Trophoblast cell (in vitro differentiated cells and primary cell): ENCODE measurements at regions not wholly inside any gene's neighbourhood (a gene's known extent, or its start where the extent isn't known, plus 50 kb on each side); places are given as distances from the start of the nearest gene placed in this dataset.

Experiments used
- DNase-seq, 2 donors: peaks; one replicate each; pipeline ENCODE4 v3.0.0-alpha.2; 2016
- H2AFZ ChIP-seq: 2 replicates; pipeline ENCODE4 v1.6.1; 2013; ENCODE audit warnings: low read length, moderate library complexity, mild to moderate bottlenecking; ENCODE audit not compliant: insufficient read depth, poor library complexity
- H2AK5ac ChIP-seq: 2 replicates; pipeline ENCODE4 v1.6.1; 2013; ENCODE audit warnings: mild to moderate bottlenecking, low read length
- H2BK120ac ChIP-seq: 2 replicates; pipeline ENCODE4 v1.6.1; 2013; ENCODE audit warnings: low read length, mild to moderate bottlenecking, moderate library complexity; ENCODE audit not compliant: insufficient read depth, poor library complexity
- H2BK12ac ChIP-seq: 2 replicates; pipeline ENCODE4 v1.6.1; 2013; ENCODE audit warnings: mild to moderate bottlenecking, low read length, moderate library complexity
- H2BK5ac ChIP-seq: 2 replicates; pipeline ENCODE4 v1.6.1; 2013; ENCODE audit warnings: low read length, low read depth, moderate library complexity, mild to moderate bottlenecking; ENCODE audit not compliant: poor library complexity
- H3K14ac ChIP-seq: 2 replicates; pipeline ENCODE4 v1.6.1; 2013; ENCODE audit warnings: mild to moderate bottlenecking, low read length
- H3K18ac ChIP-seq: 2 replicates; pipeline ENCODE4 v1.6.1; 2013; ENCODE audit warnings: mild to moderate bottlenecking, low read length
- H3K23ac ChIP-seq: 2 replicates; pipeline ENCODE4 v1.6.1; 2013; ENCODE audit warnings: low read length
- H3K27ac ChIP-seq: 2 replicates; pipeline ENCODE4 v1.5.1; 2013; ENCODE audit warnings: low read depth, mild to moderate bottlenecking, inconsistent platforms, low read length, moderate library complexity
- H3K27me3 ChIP-seq: 2 replicates; pipeline ENCODE4 v1.6.1; 2013; ENCODE audit warnings: inconsistent platforms, mild to moderate bottlenecking, low read length, moderate library complexity; ENCODE audit not compliant: insufficient read depth
- H3K36me3 ChIP-seq, 2 experiments: 1 replicate in 1 of 2; 2 replicates in 1 of 2; pipeline ENCODE4 v1.6.1; 2013; ENCODE audit warnings: low read length in 2 of 2, mild to moderate bottlenecking in 2 of 2, moderate library complexity in 1 of 2; ENCODE audit not compliant: insufficient read depth in 2 of 2, control insufficient read depth in 1 of 2
- H3K4ac ChIP-seq: 2 replicates; pipeline ENCODE4 v1.6.1; 2013; ENCODE audit warnings: low read depth, mild to moderate bottlenecking, low read length, moderate library complexity
- H3K4me1 ChIP-seq, 2 experiments: 1 replicate in 1 of 2; 2 replicates in 1 of 2; pipeline ENCODE4 v1.6.1; 2013; ENCODE audit warnings: low read length in 2 of 2, mild to moderate bottlenecking in 2 of 2, moderate library complexity in 1 of 2; ENCODE audit not compliant: insufficient read depth in 2 of 2, control insufficient read depth in 1 of 2
- H3K4me2 ChIP-seq: 2 replicates; pipeline ENCODE4 v1.6.1; 2013; ENCODE audit warnings: inconsistent platforms, mild to moderate bottlenecking, low read length, moderate library complexity
- H3K4me3 ChIP-seq: 2 replicates; pipeline ENCODE4 v1.5.1; 2013; ENCODE audit warnings: mild to moderate bottlenecking, low read depth, low read length, inconsistent platforms
- H3K79me1 ChIP-seq: one replicate; pipeline ENCODE4 v1.6.1; 2013; ENCODE audit warnings: low read length
- H3K79me2 ChIP-seq: 2 replicates; pipeline ENCODE4 v1.6.1; 2013; ENCODE audit warnings: low read length, mild to moderate bottlenecking; ENCODE audit not compliant: control insufficient read depth, insufficient read depth, poor library complexity
- H3K9ac ChIP-seq: 2 replicates; pipeline ENCODE4 v1.6.1; 2013; ENCODE audit warnings: mild to moderate bottlenecking, low read length
- H3K9me3 ChIP-seq: 2 replicates; pipeline ENCODE4 v1.6.1; 2013; ENCODE audit warnings: low read depth, mild to moderate bottlenecking, control low read depth, inconsistent platforms, low read length; ENCODE audit not compliant: insufficient read depth
- H4K12ac ChIP-seq: 2 replicates; pipeline ENCODE4 v1.6.1; 2013; ENCODE audit warnings: low read depth, mild to moderate bottlenecking, low read length, moderate library complexity
- H4K8ac ChIP-seq: 2 replicates; pipeline ENCODE4 v1.6.1; 2013; ENCODE audit warnings: low read depth, mild to moderate bottlenecking, low read length, moderate library complexity
- H4K91ac ChIP-seq: one replicate; pipeline ENCODE4 v1.6.1; 2013; ENCODE audit warnings: low read depth, mild to moderate bottlenecking, low read length, moderate library complexity
- WGBS: extraction: QIAGEN DNeasy Blood & Tissue Kit; methylation state at CpG from one replicate; pipeline ENCODE4 v1.1.7; 2013; ENCODE audit warnings: missing lambda C conversion rate; ENCODE audit not compliant: insufficient read length, insufficient coverage; ENCODE audit errors: extremely low coverage; 5-methylcytosine and 5-hydroxymethylcytosine counted together

- Histone ChIP-seq H3K9me3 (peaks cover 2% of the 10 kb centered on the region), H3K4ac (no peak overlapping the region), H2BK12ac (no peak overlapping the region), H4K91ac (no peak overlapping the region), H3K9ac (no peak overlapping the region), H3K4me3 (no peak overlapping the region), H3K18ac (no peak overlapping the region), H2AFZ (no peak overlapping the region), H3K79me2 (no peaks in the 10 kb centered on the region), H2BK5ac (no peak overlapping the region), H3K79me1 (no peaks in the 10 kb centered on the region), H3K4me2 (no peak overlapping the region), H3K27ac (no peak overlapping the region), H3K4me1 (no peaks in the 10 kb centered on the region), H3K36me3 (no peaks in the 10 kb centered on the region), H3K23ac (no peak overlapping the region), H3K27me3 (no peaks in the 10 kb centered on the region), H4K8ac (no peak overlapping the region), H4K12ac (no peak overlapping the region), H2BK120ac (no peak overlapping the region), H3K14ac (no peak overlapping the region), H2AK5ac (no peak overlapping the region)
- DNase-seq: no peak
- WGBS: no CpG with 5 or more reads among the region's 6 CpGs
Measured at GRCh38 chr16:11403920-11404319, 58.7 kb downstream of the RMI2 start.

DNA sequence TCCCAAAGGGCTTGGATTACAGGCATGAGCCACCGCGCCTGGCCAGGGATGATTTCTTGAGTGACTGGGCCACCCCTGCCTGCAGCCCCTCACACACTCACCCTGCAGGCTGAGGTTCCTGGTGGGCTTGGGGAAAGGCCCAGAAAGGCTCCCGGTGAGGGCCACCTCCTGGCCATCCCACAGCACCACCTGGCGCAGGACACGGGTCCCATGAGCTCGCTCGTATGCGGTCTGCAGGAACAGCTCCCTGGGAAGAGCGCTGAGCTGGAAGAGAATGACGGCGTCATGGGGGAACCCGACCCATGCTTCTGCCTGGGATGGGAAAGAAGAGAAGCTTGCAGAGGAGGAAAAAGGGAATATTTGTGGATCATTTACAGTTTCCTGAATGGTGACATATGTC, 59.3 kb downstream of the RMI2 start:
- no CpG with 5 or more reads among the region's 12 CpGs for WGBS
- Histone ChIP-seq H3K9ac (no peak overlapping the region), H3K4me3 (no peak overlapping the region), H3K79me1 (no peaks in the 10 kb centered on the region), H3K14ac (no peak overlapping the region), H3K79me2 (no peaks in the 10 kb centered on the region), H3K4me2 (no peak overlapping the region), H3K23ac (no peak overlapping the region), H2AK5ac (no peak overlapping the region), H4K91ac (no peak overlapping the region), H3K4ac (no peak overlapping the region), H2BK120ac (no peak overlapping the region), H2BK5ac (no peak overlapping the region), H3K9me3 (peaks cover 2% of the 10 kb centered on the region), H3K27me3 (no peaks in the 10 kb centered on the region), H4K8ac (no peak overlapping the region), H2BK12ac (no peak overlapping the region), H2AFZ (no peak overlapping the region), H3K4me1 (no peaks in the 10 kb centered on the region), H3K27ac (no peak overlapping the region), H3K36me3 (no peaks in the 10 kb centered on the region), H3K18ac (no peak overlapping the region), H4K12ac (no peak overlapping the region)
- no peak for DNase-seq

GRCh38 chr16:11405331-11406176, 60.3 kb downstream of the RMI2 start:
- Histone ChIP-seq H3K4ac (no peak overlapping the region), H2BK120ac (no peak overlapping the region), H3K14ac (no peak overlapping the region), H4K12ac (no peak overlapping the region), H2AK5ac (no peak overlapping the region), H2BK5ac (no peak overlapping the region), H3K4me2 (no peak overlapping the region), H3K79me1 (no peaks in the 10 kb centered on the region), H2BK12ac (no peak overlapping the region), H3K18ac (no peak overlapping the region), H3K4me3 (no peak overlapping the region), H4K91ac (no peak overlapping the region), H3K27me3 (no peaks in the 10 kb centered on the region), H3K23ac (no peak overlapping the region), H3K9me3 (peaks cover 2% of the 10 kb centered on the region), H2AFZ (no peak overlapping the region), H3K79me2 (no peaks in the 10 kb centered on the region), H3K9ac (no peak overlapping the region), H3K27ac (no peak overlapping the region), H4K8ac (no peak overlapping the region), H3K4me1 (no peaks in the 10 kb centered on the region), H3K36me3 (no peaks in the 10 kb centered on the region)
- DNase-seq: peak; percentile 45 to 68
- no CpG with 5 or more reads among the region's 11 CpGs for WGBS

- Histone ChIP-seq H3K27me3 (no peaks in the 10 kb centered on the region), H3K4ac (no peak overlapping the region), H3K36me3 (no peaks in the 10 kb centered on the region), H4K91ac (no peak overlapping the region), H3K79me2 (no peaks in the 10 kb centered on the region), H3K9me3 (peaks cover 2% of the 10 kb centered on the region), H3K23ac (no peak overlapping the region), H2AK5ac (no peak overlapping the region), H3K18ac (no peak overlapping the region), H4K12ac (no peak overlapping the region), H2BK5ac (no peak overlapping the region), H3K27ac (no peak overlapping the region), H3K4me3 (no peak overlapping the region), H3K79me1 (no peaks in the 10 kb centered on the region), H3K4me2 (no peak overlapping the region), H2BK12ac (no peak overlapping the region), H2AFZ (no peak overlapping the region), H2BK120ac (no peak overlapping the region), H4K8ac (no peak overlapping the region), H3K14ac (no peak overlapping the region), H3K4me1 (no peaks in the 10 kb centered on the region), H3K9ac (no peak overlapping the region)
- no CpG with 5 or more reads among the region's 6 CpGs for WGBS
- DNase-seq: no peak
Measured at GRCh38 chr16:11406177-11406560, 60.9 kb downstream of the RMI2 start.
